Activated CD4-positive, alpha-beta T cell treated with anti-CD3 and anti-CD28 coated beads for 36 hours (primary cell): ENCODE measurements at regions not wholly inside any gene's neighbourhood (a gene's known extent, or its start where the extent isn't known, plus 50 kb on each side); places are given as distances from the start of the nearest gene placed in this dataset.

Experiments used
- ATAC-seq: fragments of 200-7000 bp; cut with Tn5 transposase; one replicate; pipeline ENCODE4 v1.10.0; 2021; ENCODE audit warnings: mild to moderate bottlenecking, moderate library complexity
- CTCF ChIA-PET: fragments of 350-600 bp; sonication (Branson Sonifier 250); formaldehyde crosslinking; loops from one replicate; lab custom pipeline; 2021; ENCODE audit warnings: antibody characterized with exemption; lab: Charles Lee
- POLR2A ChIA-PET: fragments of 350-600 bp; sonication (Branson Sonifier 250); formaldehyde crosslinking; loops from one replicate; lab custom pipeline; 2021; ENCODE audit warnings: antibody characterized with exemption, inconsistent platforms; lab: Charles Lee
- DNase-seq: peaks from one replicate; pipeline ENCODE4 v3.0.0-alpha.2; 2020
- H3K27ac Mint-ChIP-seq: one replicate; pipeline ENCODE4 v1.8.0; 2021; ENCODE audit warnings: mixed read lengths
- H3K27me3 Mint-ChIP-seq: one replicate; pipeline ENCODE4 v1.8.0; 2021; ENCODE audit warnings: mixed read lengths
- H3K36me3 Mint-ChIP-seq: one replicate; pipeline ENCODE4 v1.8.0; 2021; ENCODE audit warnings: low read depth, mixed read lengths
- H3K4me1 Mint-ChIP-seq: one replicate; pipeline ENCODE4 v1.8.0; 2021; ENCODE audit warnings: mixed read lengths
- H3K4me3 Mint-ChIP-seq: one replicate; pipeline ENCODE4 v1.8.0; 2021; ENCODE audit warnings: mild to moderate bottlenecking, moderate library complexity, mixed read lengths
- H3K9me3 Mint-ChIP-seq: one replicate; pipeline ENCODE4 v1.8.0; 2021; ENCODE audit warnings: low read depth, mixed read lengths
- intact Hi-C, 2 experiments: fragments of 100-400 bp; cut with DNase I in 1 of 2; cut with micrococcal nuclease in 1 of 2; formaldehyde crosslinking; loops; one replicate each; pipeline versions ENCODE4 v1.14.2 to v1.15.1; 2022 to 2024; cut with DNase I, micrococcal nuclease

- CTCF ChIA-PET, result no interaction called here
Measured at GRCh38 chr4:143273160-143273917, 63.3 kb upstream of the GAB1 start.

GRCh38 chr4:143280861-143281260 is 55.8 kb upstream of the GAB1 start:
- Mint-ChIP-seq H3K9me3 (no peaks in the 10 kb centered on the region), H3K4me3 (no peak overlapping the region), H3K36me3 (no peaks in the 10 kb centered on the region), H3K27me3 (peaks cover 2% of the 10 kb centered on the region), H3K4me1 (no peaks in the 10 kb centered on the region), H3K27ac (no peak overlapping the region)
- intact Hi-C loops, result loop anchor here in 1 of 2 experiments (1.0 kb wide), 1 partner anchor 30 kb away; no protein-coding TSS in a partner anchor
- DNase-seq, result no peak
- ATAC-seq, result no peak
- POLR2A ChIA-PET, result no interaction called here
- CTCF ChIA-PET, result interaction anchor here (1.1 kb wide), 1 partner anchor 29 kb away, joined by 3 read pairs; no protein-coding TSS in a partner anchor

More at GRCh38 chr4:143273160-143273917, 63.3 kb upstream of the GAB1 start:
- intact Hi-C loops, result no loop called here
- ATAC-seq, result no peak
- Mint-ChIP-seq H3K36me3 (no peaks in the 10 kb centered on the region), H3K4me1 (no peaks in the 10 kb centered on the region), H3K4me3 (no peak overlapping the region), H3K27ac (no peak overlapping the region), H3K27me3 (peaks cover 2% of the 10 kb centered on the region), H3K9me3 (peaks cover 3% of the 10 kb centered on the region)
- no peak for DNase-seq
- POLR2A ChIA-PET, result no interaction called here

- intact Hi-C loops, result loop anchor here in 1 of 2 experiments (1.0 kb wide), 1 partner anchor 30 kb away; no protein-coding TSS in a partner anchor
- Mint-ChIP-seq H3K27me3 (peaks cover 2% of the 10 kb centered on the region), H3K9me3 (no peaks in the 10 kb centered on the region), H3K36me3 (no peaks in the 10 kb centered on the region), H3K4me1 (no peaks in the 10 kb centered on the region), H3K27ac (no peak overlapping the region), H3K4me3 (no peak overlapping the region)
- ChIA-PET CTCF (interaction anchor here (1.1 kb wide), 1 partner anchor 28 kb away, joined by 3 read pairs; no protein-coding TSS in a partner anchor), POLR2A (no interaction called here)
- DNase-seq (no peak), ATAC-seq (no peak)
Measured at GRCh38 chr4:143281507-143282190, 55.0 kb upstream of the GAB1 start.

- intact Hi-C loops, result no loop called here
- H3K27me3 Mint-ChIP-seq, result peaks cover 2% of the 10 kb centered on the region
- H3K4me3 Mint-ChIP-seq, result no peak overlapping the region
- no peaks in the 10 kb centered on the region for H3K9me3 Mint-ChIP-seq
- ChIA-PET CTCF (no interaction called here), POLR2A (no interaction called here)
- no peak overlapping the region for H3K27ac Mint-ChIP-seq
- no peak for ATAC-seq
- H3K36me3 Mint-ChIP-seq, result no peaks in the 10 kb centered on the region
- DNase-seq, result no peak
- H3K4me1 Mint-ChIP-seq, result no peaks in the 10 kb centered on the region
Measured at GRCh38 chr4:143282211-143282707, 54.4 kb upstream of the GAB1 start.

GRCh38 chr4:143285696-143286437 is 50.8 kb upstream of the GAB1 start:
- Mint-ChIP-seq H3K4me3 (no peak overlapping the region), H3K27me3 (peaks cover 2% of the 10 kb centered on the region), H3K36me3 (no peaks in the 10 kb centered on the region), H3K27ac (no peak overlapping the region), H3K4me1 (no peaks in the 10 kb centered on the region), H3K9me3 (no peaks in the 10 kb centered on the region)
- ChIA-PET POLR2A (no interaction called here), CTCF (no interaction called here)
- ATAC-seq (no peak), DNase-seq (no peak)
- intact Hi-C loops, result no loop called here

- Mint-ChIP-seq H3K36me3 (no peaks in the 10 kb centered on the region), H3K4me3 (no peak overlapping the region), H3K27ac (no peak overlapping the region), H3K9me3 (no peaks in the 10 kb centered on the region), H3K4me1 (no peaks in the 10 kb centered on the region), H3K27me3 (peaks cover 2% of the 10 kb centered on the region)
- ATAC-seq (no peak), DNase-seq (no peak)
- intact Hi-C loops, result no loop called here
- CTCF ChIA-PET, result no interaction called here
- POLR2A ChIA-PET, result no interaction called here
Measured at GRCh38 chr4:143286701-143287571, 49.7 kb upstream of the GAB1 start.
